HepG2 (cell line): ENCODE measurements at regions not wholly inside any gene's neighbourhood (a gene's known extent, or its start where the extent isn't known, plus 50 kb on each side); places are given as distances from the start of the nearest gene placed in this dataset.

Experiments used
- ATAC-seq: fragments of 200-7000 bp; cut with Tn5 transposase; 3 replicates; pipeline ENCODE4 v1.9.1; 2020; ENCODE audit warnings: mild to moderate bottlenecking, moderate library complexity
- BruUV-seq: library from RNA; stranded (reverse); fragments of 400-500 nt; replicated peaks from 2 replicates; lab custom pipeline; 2021; lab: Mats Ljungman, UMichigan
- CTCF ChIA-PET: fragments of 300-600 bp; formaldehyde crosslinking; extraction: SDS; loops from one replicate; lab custom pipeline; 2021; ENCODE audit warnings: low total read pairs, inconsistent platforms, low intra/inter-chr PET ratio; lab: Yijun Ruan, JAX
- POLR2A ChIA-PET: fragments of 350-600 bp; sonication (Branson Sonifier 250); formaldehyde crosslinking; loops from one replicate; lab custom pipeline; 2020; ENCODE audit warnings: antibody characterized with exemption, inconsistent platforms; lab: Yijun Ruan, JAX
- DNase-seq: peaks from one replicate; pipeline ENCODE4 v3.0.0-alpha.2; 2015; ENCODE audit warnings: low spot score
- FAIRE-seq: peaks from 3 replicates; lab custom pipeline; 2011; peaks lifted over from hg19 to GRCh38; lab: Jason Lieb, UNC
- H2AFZ ChIP-seq: one replicate; pipeline ENCODE4 v1.6.1; 2011; ENCODE audit warnings: low read length, inconsistent platforms
- H3K27ac ChIP-seq: fragments of 300-600 bp; 3 replicates; pipeline ENCODE4 v1.8.0; 2011; ENCODE audit warnings: mixed run types, mild to moderate bottlenecking, mixed read lengths, low read length, inconsistent platforms; ENCODE audit not compliant: insufficient read depth; ENCODE audit errors: extremely low read length
- H3K27me3 ChIP-seq, 2 experiments: fragments of 200-600 bp in 1 of 2; 2 replicates in 1 of 2; 3 replicates in 1 of 2; pipeline versions ENCODE4 v1.6.0 to v1.8.0; 2011; ENCODE audit warnings: low read length in 2 of 2, mild to moderate bottlenecking in 2 of 2, moderate library complexity in 2 of 2, inconsistent platforms in 1 of 2; ENCODE audit not compliant: insufficient read depth in 2 of 2, control insufficient read depth in 1 of 2
- H3K36me3 ChIP-seq, 2 experiments: fragments of 200-600 bp in 1 of 2; replicated peaks in 1 of 2; 2 replicates in 1 of 2; 3 replicates in 1 of 2; pipeline versions ENCODE4 v1.5.1 to v1.8.0; 2011; ENCODE audit warnings: low read length in 2 of 2, inconsistent platforms in 1 of 2; ENCODE audit not compliant: insufficient read depth in 2 of 2, control insufficient read depth in 1 of 2
- H3K4me1 ChIP-seq: 2 replicates; pipeline ENCODE4 v1.5.1; 2012; ENCODE audit warnings: low read length, inconsistent platforms; ENCODE audit not compliant: insufficient read depth
- H3K4me2 ChIP-seq: 2 replicates; pipeline ENCODE4 v1.6.0; 2011; ENCODE audit warnings: low read depth, low read length, inconsistent platforms
- H3K4me3 ChIP-seq, 3 experiments: fragments of 200-600 bp in 1 of 3; sonication (generic), shearing (Covaris generic) in 1 of 3; replicated peaks in 1 of 3; 2 replicates each; pipeline ENCODE4 v1.5.1; 2011 to 2016; ENCODE audit warnings: low read length in 3 of 3, inconsistent platforms in 2 of 3, low read depth in 2 of 3, mild to moderate bottlenecking in 2 of 3, control low read depth in 1 of 3, mixed read lengths in 1 of 3; ENCODE audit not compliant: insufficient read depth in 1 of 3
- H3K79me2 ChIP-seq: one replicate; pipeline ENCODE4 v1.6.1; 2011; ENCODE audit warnings: low read length, inconsistent platforms; ENCODE audit not compliant: insufficient read depth
- H3K9ac ChIP-seq: 2 replicates; pipeline ENCODE4 v1.6.0; 2011; ENCODE audit warnings: mild to moderate bottlenecking, low read depth, low read length, inconsistent platforms; ENCODE audit not compliant: insufficient read depth
- H3K9me3 ChIP-seq: 2 replicates; pipeline ENCODE4 v1.5.1; 2012; ENCODE audit warnings: mild to moderate bottlenecking, low read length
- H4K20me1 ChIP-seq: 2 replicates; pipeline ENCODE4 v1.6.0; 2011; ENCODE audit warnings: inconsistent platforms, mild to moderate bottlenecking, low read length, moderate library complexity; ENCODE audit not compliant: insufficient read depth
- ETV5 ChIP-seq: IDR thresholded peaks from 2 replicates; pipeline ENCODE4 v1.6.1; 2018; ENCODE audit warnings: missing biosample characterization, missing genetic modification reagents, inconsistent platforms, borderline replicate concordance
- GPN1 ChIP-seq: sonication (generic); formaldehyde crosslinking; IDR thresholded peaks from 2 replicates; pipeline ENCODE4 v1.5.1; 2020; ENCODE audit warnings: missing genetic modification reagents, borderline replicate concordance
- JARID2 ChIP-seq: sonication (generic); formaldehyde crosslinking; IDR thresholded peaks from 2 replicates; pipeline ENCODE4 v1.8.1; 2023; ENCODE audit warnings: missing genetic modification reagents, inconsistent platforms; ENCODE audit not compliant: insufficient replicate concordance
- NCOR1 ChIP-seq: fragments of 200-600 bp; sonication (generic); IDR thresholded peaks from 2 replicates; pipeline ENCODE4 v1.7.0; 2017; ENCODE audit warnings: antibody characterized with exemption, low read length, borderline replicate concordance
- NFATC3 ChIP-seq: sonication (generic); formaldehyde crosslinking; IDR thresholded peaks from 2 replicates; pipeline ENCODE4 v1.5.1; 2020; ENCODE audit warnings: mild to moderate bottlenecking, missing genetic modification reagents
- SMAD3 ChIP-seq: sonication (generic); formaldehyde crosslinking; IDR thresholded peaks from 2 replicates; pipeline ENCODE4 v1.4.0; 2020; ENCODE audit warnings: missing genetic modification reagents
- SP140L ChIP-seq: sonication (generic); formaldehyde crosslinking; IDR thresholded peaks from 2 replicates; pipeline ENCODE4 v1.4.0; 2020; ENCODE audit warnings: missing genetic modification reagents, borderline replicate concordance
- TOE1 ChIP-seq: sonication (generic); formaldehyde crosslinking; IDR thresholded peaks from 2 replicates; pipeline ENCODE4 v1.4.0; 2020; ENCODE audit warnings: mild to moderate bottlenecking, missing genetic modification reagents
- TP53 ChIP-seq: sonication (generic); formaldehyde crosslinking; conservative IDR thresholded peaks from 2 replicates; pipeline ENCODE4 v1.4.0; 2020; ENCODE audit warnings: missing genetic modification reagents
- ZMYM2 ChIP-seq: sonication (generic); formaldehyde crosslinking; IDR thresholded peaks from 2 replicates; pipeline ENCODE4 v1.8.0; 2022; ENCODE audit warnings: mild to moderate bottlenecking, missing genetic modification reagents
- ZNF256 ChIP-seq: sonication (generic); formaldehyde crosslinking; conservative IDR thresholded peaks from 2 replicates; pipeline ENCODE4 v1.4.0; 2020; ENCODE audit warnings: missing genetic modification reagents
- ZNF350 ChIP-seq: sonication (generic); formaldehyde crosslinking; IDR thresholded peaks from 2 replicates; pipeline ENCODE4 v1.4.0; 2020; ENCODE audit warnings: mild to moderate bottlenecking, low read depth, missing genetic modification reagents, borderline replicate concordance
- ZNF414 ChIP-seq: sonication (generic); formaldehyde crosslinking; IDR thresholded peaks from 2 replicates; pipeline ENCODE4 v1.5.0; 2020; ENCODE audit warnings: missing genetic modification reagents
- ZNF615 ChIP-seq: sonication (generic); formaldehyde crosslinking; IDR thresholded peaks from 2 replicates; pipeline ENCODE4 v1.5.0; 2020; ENCODE audit warnings: mild to moderate bottlenecking, missing genetic modification reagents, borderline replicate concordance
- ZNF746 ChIP-seq: sonication (generic); formaldehyde crosslinking; IDR thresholded peaks from 2 replicates; pipeline ENCODE4 v1.8.0; 2022; ENCODE audit warnings: mild to moderate bottlenecking, missing genetic modification reagents
- ZNF790 ChIP-seq: sonication (generic); formaldehyde crosslinking; IDR thresholded peaks from 2 replicates; pipeline ENCODE4 v1.8.0; 2022; ENCODE audit warnings: missing genetic modification reagents, mild to moderate bottlenecking, borderline replicate concordance
- ZNF879 ChIP-seq: sonication (generic); formaldehyde crosslinking; IDR thresholded peaks from 2 replicates; pipeline ENCODE4 v1.8.1; 2023; ENCODE audit warnings: missing genetic modification reagents
- ZSCAN21 ChIP-seq: sonication (generic); formaldehyde crosslinking; IDR thresholded peaks from 2 replicates; pipeline ENCODE4 v1.8.0; 2022; ENCODE audit warnings: mild to moderate bottlenecking, missing genetic modification reagents, moderate library complexity, borderline replicate concordance
- WGBS: methylation state at CpG from one replicate; pipeline ENCODE4 v1.1.6; 2017; ENCODE audit warnings: low lambda C conversion rate; 5-methylcytosine and 5-hydroxymethylcytosine counted together
- in situ Hi-C: cut with HindIII; loops from 2 replicates; pipeline ENCODE4 v1.10.0; 2017; ENCODE audit warnings: low pct_unique_long_range_greater_than_20kb; ENCODE audit not compliant: extremely low pct_ligation_motif_present
- intact Hi-C: fragments of 100-400 bp; cut with micrococcal nuclease; formaldehyde crosslinking; loops from one replicate; pipeline ENCODE4 v1.10.0; 2022; ENCODE audit not compliant: unreplicated experiment
- TF ChIP-seq, protein P1 (sequence below): sonication (generic); formaldehyde crosslinking; IDR thresholded peaks from 2 replicates; pipeline ENCODE4 v1.5.0; 2020; ENCODE audit warnings: mild to moderate bottlenecking, missing genetic modification reagents

GRCh38 chr7:125193263-125193662 lies 263.6 kb upstream of the POT1 start:
- H3K27ac ChIP-seq: no peak overlapping the region
- peaks cover 31% of the 10 kb centered on the region; the same call in 1 of the 2 replicates for H3K9me3 ChIP-seq
- in situ Hi-C loops (no loop called here), intact Hi-C loops (no loop called here)
- CTCF ChIA-PET: no interaction called here
- no peaks in the 10 kb centered on the region for H3K79me2 ChIP-seq
- no peak overlapping the region for H2AFZ ChIP-seq
- BruUV-seq: no TSS peak
- H3K9ac ChIP-seq: no peak overlapping the region
- no peaks in the 10 kb centered on the region for H4K20me1 ChIP-seq
- no peaks in the 10 kb centered on the region for H3K4me1 ChIP-seq
- TF ChIP-seq TP53 (CRISPR knock-in tag) (no peak), GPN1 (CRISPR knock-in tag) (no peak), ZNF256 (CRISPR knock-in tag) (no peak), JARID2 (CRISPR knock-in tag) (no peak), ZSCAN21 (CRISPR knock-in tag) (no peak), SP140L (no peak)
- POLR2A ChIA-PET: no interaction called here
- DNase-seq: no peak
- no peak for ATAC-seq
- WGBS: 3% methylated on average over 2 of the region's 2 CpGs
- no peaks in the 10 kb centered on the region for H3K27me3 ChIP-seq
- no peak overlapping the region for H3K4me3 ChIP-seq
- H3K36me3 ChIP-seq: no peaks in the 10 kb centered on the region
- no peak overlapping the region for H3K4me2 ChIP-seq
- no peak for FAIRE-seq

DNA sequence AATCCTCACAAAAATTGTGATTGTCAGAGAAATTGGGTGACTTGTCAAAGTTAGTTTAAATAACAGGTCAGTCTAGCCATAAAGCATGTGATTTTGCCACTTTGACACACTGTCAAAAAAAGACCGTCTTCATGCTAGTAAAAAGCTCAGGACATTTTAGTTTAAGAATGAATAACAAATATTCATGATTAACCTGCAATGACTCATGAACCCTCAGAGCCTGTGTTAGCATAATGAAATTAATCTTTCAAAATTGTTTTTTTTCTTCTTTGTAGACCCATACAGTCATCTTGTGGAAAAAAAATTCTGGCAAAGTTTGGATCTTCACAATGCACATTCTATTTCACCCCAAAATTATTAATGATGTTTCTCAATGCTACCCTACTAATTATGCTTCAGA lies 255.2 kb upstream of the POT1 start:
- Histone ChIP-seq H3K4me1 (no peaks in the 10 kb centered on the region), H3K4me2 (no peak overlapping the region), H3K4me3 (no peak overlapping the region), H3K79me2 (no peaks in the 10 kb centered on the region), H3K9me3 (0 out of 2 replicates have a peak, but pooled peaks cover 19% of the 10 kb centered on the region), H2AFZ (no peak overlapping the region), H4K20me1 (no peaks in the 10 kb centered on the region), H3K27ac (no peak overlapping the region), H3K9ac (no peak overlapping the region), H3K27me3 (no peaks in the 10 kb centered on the region), H3K36me3 (no peaks in the 10 kb centered on the region)
- DNase-seq: no peak
- TF ChIP-seq ZMYM2 (CRISPR knock-in tag): no peak
- TF ChIP-seq ZNF746: no peak
- no peak for TF ChIP-seq ZNF414 (CRISPR knock-in tag)
- no peak for TF ChIP-seq SMAD3 (CRISPR knock-in tag)
- no peak for TF ChIP-seq NFATC3
- no peak for TF ChIP-seq ZNF790 (CRISPR knock-in tag)
- TF ChIP-seq, protein P1, sequence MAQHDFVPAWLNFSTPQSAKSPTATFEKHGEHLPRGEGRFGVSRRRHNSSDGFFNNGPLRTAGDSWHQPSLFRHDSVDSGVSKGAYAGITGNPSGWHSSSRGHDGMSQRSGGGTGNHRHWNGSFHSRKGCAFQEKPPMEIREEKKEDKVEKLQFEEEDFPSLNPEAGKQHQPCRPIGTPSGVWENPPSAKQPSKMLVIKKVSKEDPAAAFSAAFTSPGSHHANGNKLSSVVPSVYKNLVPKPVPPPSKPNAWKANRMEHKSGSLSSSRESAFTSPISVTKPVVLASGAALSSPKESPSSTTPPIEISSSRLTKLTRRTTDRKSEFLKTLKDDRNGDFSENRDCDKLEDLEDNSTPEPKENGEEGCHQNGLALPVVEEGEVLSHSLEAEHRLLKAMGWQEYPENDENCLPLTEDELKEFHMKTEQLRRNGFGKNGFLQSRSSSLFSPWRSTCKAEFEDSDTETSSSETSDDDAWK: no peak
- TF ChIP-seq ETV5 (CRISPR knock-in tag): no peak
- TF ChIP-seq ZNF350 (CRISPR knock-in tag): no peak
- no peak for TF ChIP-seq NCOR1
- no peak for TF ChIP-seq ZNF879
- TF ChIP-seq TOE1 (CRISPR knock-in tag): no peak
- TF ChIP-seq ZNF615 (CRISPR knock-in tag): no peak
- 4% methylated on average over 1 of the region's 1 CpG for WGBS
- intact Hi-C loops (no loop called here), in situ Hi-C loops (no loop called here)
- CTCF ChIA-PET: no interaction called here
- ATAC-seq: no peak
- BruUV-seq: no TSS peak
- POLR2A ChIA-PET: no interaction called here
- no peak for FAIRE-seq
